ENCODE measurements at regions not wholly inside any gene's neighbourhood (a gene's known extent, or its start where the extent isn't known, plus 50 kb on each side); places are given as distances from the start of the nearest gene placed in this dataset.

DNA sequence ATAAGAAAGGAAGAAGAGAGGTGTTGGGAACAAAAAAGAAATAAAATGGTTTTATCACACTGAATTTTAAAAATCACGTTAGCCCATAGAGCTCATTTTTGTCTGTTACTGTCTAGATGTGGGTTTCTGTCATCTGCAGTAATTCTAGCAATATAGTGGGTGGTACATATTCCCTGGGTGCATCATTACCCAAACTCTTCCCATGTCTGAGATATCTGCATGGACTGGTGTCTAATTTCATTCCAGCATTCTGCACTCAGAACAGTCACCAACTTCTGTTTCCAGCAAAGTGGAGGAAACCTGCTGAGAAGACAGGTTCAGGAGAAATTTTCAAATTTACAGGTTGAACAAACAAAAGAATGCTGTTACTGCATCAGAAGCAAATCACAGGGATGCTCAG lies 263.8 kb downstream of the CDH11 start:
- no peaks in the 10 kb centered on the region for H4K20me1 ChIP-seq (ENCODE audit: control insufficient read depth, extremely low read depth, insufficient read depth, low read length)
- no peaks in the 10 kb centered on the region for H3K27me3 ChIP-seq (ENCODE audit: control insufficient read depth, extremely low read depth, insufficient read depth, low read length)
- H3K27ac ChIP-seq (ENCODE audit: control insufficient read depth, insufficient read depth, low read length) = no peak overlapping the region
- FAIRE-seq (no peak), DNase-seq (ENCODE audit: low read depth, low spot score) (no peak)
- no peak overlapping the region for H2AFZ ChIP-seq (ENCODE audit: control insufficient read depth, low read length)
- no peaks in the 10 kb centered on the region for H3K36me3 ChIP-seq (ENCODE audit: control insufficient read depth in 2 of 2, extremely low read depth in 1 of 2, insufficient read depth in 2 of 2, low read length in 2 of 2)
- H3K79me2 ChIP-seq (ENCODE audit: control insufficient read depth, insufficient read depth, low read length) = no peaks in the 10 kb centered on the region
- H3K9me1 ChIP-seq (ENCODE audit: control insufficient read depth, extremely low read depth, insufficient read depth, low read length) = no peaks in the 10 kb centered on the region
- dilution Hi-C loops (cut with MboI; ENCODE audit: extremely low pct_ligation_motif_present, low sequenced_read_pairs) = no loop called here
- no peak overlapping the region for H3K4me2 ChIP-seq (ENCODE audit: control insufficient read depth, extremely low read depth, insufficient read depth, low read depth, low read length)
- no peaks in the 10 kb centered on the region for H3K4me1 ChIP-seq (ENCODE audit: control insufficient read depth, extremely low read depth, insufficient read depth, low read length)
- TF ChIP-seq, protein P1, sequence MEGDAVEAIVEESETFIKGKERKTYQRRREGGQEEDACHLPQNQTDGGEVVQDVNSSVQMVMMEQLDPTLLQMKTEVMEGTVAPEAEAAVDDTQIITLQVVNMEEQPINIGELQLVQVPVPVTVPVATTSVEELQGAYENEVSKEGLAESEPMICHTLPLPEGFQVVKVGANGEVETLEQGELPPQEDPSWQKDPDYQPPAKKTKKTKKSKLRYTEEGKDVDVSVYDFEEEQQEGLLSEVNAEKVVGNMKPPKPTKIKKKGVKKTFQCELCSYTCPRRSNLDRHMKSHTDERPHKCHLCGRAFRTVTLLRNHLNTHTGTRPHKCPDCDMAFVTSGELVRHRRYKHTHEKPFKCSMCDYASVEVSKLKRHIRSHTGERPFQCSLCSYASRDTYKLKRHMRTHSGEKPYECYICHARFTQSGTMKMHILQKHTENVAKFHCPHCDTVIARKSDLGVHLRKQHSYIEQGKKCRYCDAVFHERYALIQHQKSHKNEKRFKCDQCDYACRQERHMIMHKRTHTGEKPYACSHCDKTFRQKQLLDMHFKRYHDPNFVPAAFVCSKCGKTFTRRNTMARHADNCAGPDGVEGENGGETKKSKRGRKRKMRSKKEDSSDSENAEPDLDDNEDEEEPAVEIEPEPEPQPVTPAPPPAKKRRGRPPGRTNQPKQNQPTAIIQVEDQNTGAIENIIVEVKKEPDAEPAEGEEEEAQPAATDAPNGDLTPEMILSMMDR (optimal IDR thresholded peaks at IDR 0.05 in 1 of 3, IDR thresholded peaks at IDR 0.05 in 1 of 3, conservative IDR thresholded peaks at IDR 0.05 in 1 of 3; ENCODE audit: extremely low read depth in 1 of 3, insufficient read depth in 2 of 3, low read length in 3 of 3) = no peak
- TF ChIP-seq EZH2 (IDR thresholded peaks at IDR 0.05; ENCODE audit: low read length) = no peak
- no peak overlapping the region for H3K4me3 ChIP-seq (ENCODE audit: control insufficient read depth in 2 of 3, extremely low read depth in 1 of 3, insufficient read depth in 2 of 3, low read depth in 1 of 3, low read length in 3 of 3)
- H3K9me3 ChIP-seq (ENCODE audit: control insufficient read depth, low read depth, low read length) = no peaks in the 10 kb centered on the region
- H3K9ac ChIP-seq (ENCODE audit: control insufficient read depth, extremely low read depth, insufficient read depth, low read length) = no peak overlapping the region

DNA sequence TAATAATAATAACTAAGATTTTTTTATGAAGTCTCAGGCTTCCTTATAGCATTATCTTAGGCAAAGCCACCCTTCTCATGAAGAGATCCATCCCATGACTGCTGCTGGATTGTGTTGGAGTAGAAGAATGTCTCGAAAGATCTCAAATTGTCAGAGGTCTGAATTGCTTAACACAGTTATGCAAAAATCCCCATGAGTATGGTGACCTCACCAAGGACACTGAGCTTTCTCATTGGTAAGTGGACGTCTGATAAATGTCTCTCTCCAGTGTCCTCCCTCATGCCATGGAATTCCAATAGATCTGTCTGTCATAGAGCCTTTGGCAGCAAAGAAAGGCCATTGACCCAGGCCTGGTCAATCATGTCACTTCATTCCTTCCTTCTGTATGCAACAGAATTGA lies 264.5 kb downstream of the CDH11 start:
- DNase-seq (ENCODE audit: low read depth, low spot score) (no peak), FAIRE-seq (no peak)
- no peak overlapping the region for H3K9ac ChIP-seq (ENCODE audit: control insufficient read depth, extremely low read depth, insufficient read depth, low read length)
- dilution Hi-C loops (cut with MboI; ENCODE audit: extremely low pct_ligation_motif_present, low sequenced_read_pairs) = no loop called here
- no peaks in the 10 kb centered on the region for H4K20me1 ChIP-seq (ENCODE audit: control insufficient read depth, extremely low read depth, insufficient read depth, low read length)
- H2AFZ ChIP-seq (ENCODE audit: control insufficient read depth, low read length) = no peak overlapping the region
- no peaks in the 10 kb centered on the region for H3K4me1 ChIP-seq (ENCODE audit: control insufficient read depth, extremely low read depth, insufficient read depth, low read length)
- H3K4me3 ChIP-seq (ENCODE audit: control insufficient read depth in 2 of 3, extremely low read depth in 1 of 3, insufficient read depth in 2 of 3, low read depth in 1 of 3, low read length in 3 of 3) = no peak overlapping the region
- H3K9me3 ChIP-seq (ENCODE audit: control insufficient read depth, low read depth, low read length) = no peaks in the 10 kb centered on the region
- TF ChIP-seq, protein P1 (optimal IDR thresholded peaks at IDR 0.05 in 1 of 3, IDR thresholded peaks at IDR 0.05 in 1 of 3, conservative IDR thresholded peaks at IDR 0.05 in 1 of 3; ENCODE audit: extremely low read depth in 1 of 3, insufficient read depth in 2 of 3, low read length in 3 of 3) = no peak
- TF ChIP-seq EZH2 (IDR thresholded peaks at IDR 0.05; ENCODE audit: low read length) = no peak
- no peaks in the 10 kb centered on the region for H3K9me1 ChIP-seq (ENCODE audit: control insufficient read depth, extremely low read depth, insufficient read depth, low read length)
- no peaks in the 10 kb centered on the region for H3K79me2 ChIP-seq (ENCODE audit: control insufficient read depth, insufficient read depth, low read length)
- H3K4me2 ChIP-seq (ENCODE audit: control insufficient read depth, extremely low read depth, insufficient read depth, low read depth, low read length) = no peak overlapping the region
- no peaks in the 10 kb centered on the region for H3K27me3 ChIP-seq (ENCODE audit: control insufficient read depth, extremely low read depth, insufficient read depth, low read length)
- H3K36me3 ChIP-seq (ENCODE audit: control insufficient read depth in 2 of 2, extremely low read depth in 1 of 2, insufficient read depth in 2 of 2, low read length in 2 of 2) = no peaks in the 10 kb centered on the region
- H3K27ac ChIP-seq (ENCODE audit: control insufficient read depth, insufficient read depth, low read length) = no peak overlapping the region

Data from keratinocyte (primary cell).